Progenitor cell of endocrine pancreas (in vitro differentiated cells): ENCODE measurements at regions not wholly inside any gene's neighbourhood (a gene's known extent, or its start where the extent isn't known, plus 50 kb on each side); places are given as distances from the start of the nearest gene placed in this dataset.
"Not testable (repeated sequence)": the region's sequence is repeated elsewhere in the genome, so short reads cannot be mapped to it uniquely, and the experiment has no call there.

ENCODE experiments used
- DNase-seq: peaks from one replicate; pipeline ENCODE4 v3.0.0; 2021; ENCODE audit warnings: low spot score; ENCODE audit not compliant: unreplicated experiment
- H3K27ac Mint-ChIP-seq: 2 replicates; pipeline ENCODE4 v1.8.0; 2021; ENCODE audit warnings: mild to moderate bottlenecking, moderate library complexity, mixed read lengths
- H3K27me3 Mint-ChIP-seq: 2 replicates; pipeline ENCODE4 v1.8.0; 2021; ENCODE audit warnings: mixed read lengths
- H3K36me3 Mint-ChIP-seq: 2 replicates; pipeline ENCODE4 v1.8.0; 2022; ENCODE audit warnings: mixed read lengths; ENCODE audit not compliant: insufficient read depth
- H3K4me1 Mint-ChIP-seq: 2 replicates; pipeline ENCODE4 v1.8.0; 2021; ENCODE audit warnings: low read depth, mixed read lengths
- H3K4me3 Mint-ChIP-seq: 2 replicates; pipeline ENCODE4 v1.8.0; 2021; ENCODE audit warnings: low read depth, mild to moderate bottlenecking, moderate library complexity, mixed read lengths
- H3K9me3 Mint-ChIP-seq: 2 replicates; pipeline ENCODE4 v1.8.0; 2021; ENCODE audit warnings: low read depth, mixed read lengths
- CTCF ChIP-seq: fragments of 200-600 bp; sonication (generic); IDR thresholded peaks from one replicate; pipeline ENCODE4 v1.5.0; 2021; ENCODE audit warnings: antibody characterized with exemption, mild to moderate bottlenecking; ENCODE audit not compliant: unreplicated experiment

GRCh38 chr5:12616093-12616492 lies 711.8 kb upstream of the CTNND2 start:
- H3K9me3 Mint-ChIP-seq: peaks cover 32% of the 10 kb centered on the region
- no peak for DNase-seq
- no peaks in the 10 kb centered on the region for H3K4me1 Mint-ChIP-seq
- no peaks in the 10 kb centered on the region for H3K27me3 Mint-ChIP-seq
- no peak overlapping the region for H3K4me3 Mint-ChIP-seq
- H3K36me3 Mint-ChIP-seq: peaks cover 4% of the 10 kb centered on the region
- TF ChIP-seq CTCF: no peak
- H3K27ac Mint-ChIP-seq: no peak overlapping the region

DNA sequence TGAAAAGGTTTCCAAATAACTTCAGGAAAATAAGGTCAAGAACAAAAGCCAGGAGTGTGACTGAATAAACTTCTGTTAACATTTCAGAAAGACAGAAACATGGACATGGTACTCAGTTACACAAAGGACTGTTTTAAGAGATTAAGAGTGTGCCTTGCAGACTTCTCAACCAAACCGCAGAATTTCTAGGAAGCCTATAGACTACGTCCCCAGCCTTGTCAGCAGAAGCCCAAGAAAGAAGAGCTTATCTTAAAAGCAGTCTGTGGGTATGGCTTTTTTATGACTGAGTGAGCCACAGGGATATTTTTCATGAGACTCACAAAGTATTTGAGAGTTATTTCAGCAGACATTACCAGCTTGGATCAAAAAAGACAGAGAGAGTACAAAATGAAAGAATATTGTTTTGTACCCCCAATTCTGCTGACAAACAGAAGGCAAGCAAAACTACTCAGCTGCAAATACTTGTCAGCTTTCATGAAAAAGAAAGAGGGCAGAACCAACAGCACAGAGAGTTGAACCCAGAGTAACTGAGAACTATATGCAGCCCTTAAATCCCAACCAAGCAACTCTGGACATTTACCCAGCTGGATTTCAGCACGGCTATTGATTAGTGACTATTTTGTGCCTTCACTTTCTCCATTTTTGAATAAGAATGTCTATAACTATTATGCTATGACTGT lies 711.0 kb upstream of the CTNND2 start:
- H3K27me3 Mint-ChIP-seq: no peaks in the 10 kb centered on the region
- DNase-seq: no peak
- peaks cover 5% of the 10 kb centered on the region for H3K36me3 Mint-ChIP-seq
- no peaks in the 10 kb centered on the region for H3K4me1 Mint-ChIP-seq
- no peak for TF ChIP-seq CTCF
- H3K4me3 Mint-ChIP-seq: no peak overlapping the region
- H3K9me3 Mint-ChIP-seq: peaks cover 31% of the 10 kb centered on the region
- no peak overlapping the region for H3K27ac Mint-ChIP-seq

GRCh38 chr5:12614608-12615007 lies 710.4 kb upstream of the CTNND2 start:
- H3K4me3 Mint-ChIP-seq: no peak overlapping the region
- no peaks in the 10 kb centered on the region for H3K4me1 Mint-ChIP-seq
- peaks cover 28% of the 10 kb centered on the region for H3K9me3 Mint-ChIP-seq
- H3K27ac Mint-ChIP-seq: no peak overlapping the region
- TF ChIP-seq CTCF: no peak
- H3K36me3 Mint-ChIP-seq: peaks cover 5% of the 10 kb centered on the region
- no peak for DNase-seq
- H3K27me3 Mint-ChIP-seq: no peaks in the 10 kb centered on the region

GRCh38 chr5:12611132-12611531 lies 706.9 kb upstream of the CTNND2 start:
- TF ChIP-seq CTCF: no peak
- H3K36me3 Mint-ChIP-seq: peaks cover 7% of the 10 kb centered on the region
- no peak for DNase-seq
- H3K4me1 Mint-ChIP-seq: peaks cover 3% of the 10 kb centered on the region
- H3K27ac Mint-ChIP-seq: no peak overlapping the region
- no peaks in the 10 kb centered on the region for H3K27me3 Mint-ChIP-seq
- no peak overlapping the region for H3K4me3 Mint-ChIP-seq
- H3K9me3 Mint-ChIP-seq: peaks cover 22% of the 10 kb centered on the region

GRCh38 chr5:12607817-12608216 lies 703.6 kb upstream of the CTNND2 start:
- not testable (repeated sequence) for DNase-seq, H3K36me3 Mint-ChIP-seq

DNA sequence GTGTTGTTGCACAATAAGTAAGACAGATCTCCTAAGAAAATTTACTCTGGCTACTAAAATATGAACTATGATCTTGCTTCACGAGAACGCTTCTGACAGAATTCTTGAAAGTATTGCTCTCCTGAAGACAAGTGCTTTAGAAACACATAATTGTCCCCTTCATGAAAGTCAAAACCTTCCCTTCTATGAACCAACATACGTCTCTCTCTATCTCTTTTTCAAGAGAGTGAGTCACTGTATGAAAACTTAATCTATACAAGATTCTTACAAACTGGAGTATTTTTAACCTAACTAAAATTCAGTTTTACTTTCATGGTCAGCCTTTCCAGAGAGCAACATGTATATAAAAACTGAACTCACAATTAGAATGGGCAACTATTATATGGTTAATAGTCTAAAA lies 688.0 kb upstream of the CTNND2 start:
- Mint-ChIP-seq H3K4me1 (no peaks in the 10 kb centered on the region), H3K27me3 (no peaks in the 10 kb centered on the region), H3K36me3 (no peaks in the 10 kb centered on the region), H3K27ac (no peak overlapping the region), H3K4me3 (no peak overlapping the region), H3K9me3 (no peaks in the 10 kb centered on the region)
- no peak for DNase-seq
- TF ChIP-seq CTCF: no peak

More at GRCh38 chr5:12607817-12608216, 703.6 kb upstream of the CTNND2 start:
- not testable (repeated sequence) for H3K27me3 Mint-ChIP-seq, H3K27ac Mint-ChIP-seq, H3K4me3 Mint-ChIP-seq, H3K4me1 Mint-ChIP-seq
- peaks cover 28% of the 10 kb centered on the region for H3K9me3 Mint-ChIP-seq
